ENCODE measurements at regions not wholly inside any gene's neighbourhood (a gene's known extent, or its start where the extent isn't known, plus 50 kb on each side); places are given as distances from the start of the nearest gene placed in this dataset.

GRCh38 chr11:122024278-122024677 lies 91.7 kb downstream of the BLID start:
- no peak for DNase-seq
- no peaks in the 10 kb centered on the region for H3K27me3 ChIP-seq
- intact Hi-C loops (cut with DNase I): no loop called here
- H3K4me1 ChIP-seq: no peaks in the 10 kb centered on the region
- no peak overlapping the region for H3K4me3 ChIP-seq
- H3K9me3 ChIP-seq: no peaks in the 10 kb centered on the region
- no peak for TF ChIP-seq CTCF (IDR thresholded peaks at IDR 0.05)
- H3K9ac ChIP-seq (ENCODE audit: low read depth in 2 of 2, low read length in 2 of 2): no peak overlapping the region
- H3K27ac ChIP-seq: no peak overlapping the region
- no peaks in the 10 kb centered on the region for H3K36me3 ChIP-seq

GRCh38 chr11:122023614-122024250 lies 92.3 kb downstream of the BLID start:
- H3K27ac ChIP-seq: no peak overlapping the region
- DNase-seq: no peak
- no peaks in the 10 kb centered on the region for H3K27me3 ChIP-seq
- H3K9ac ChIP-seq (ENCODE audit: low read depth in 2 of 2, low read length in 2 of 2): no peak overlapping the region
- no peaks in the 10 kb centered on the region for H3K9me3 ChIP-seq
- no peaks in the 10 kb centered on the region for H3K36me3 ChIP-seq
- H3K4me3 ChIP-seq: no peak overlapping the region
- H3K4me1 ChIP-seq: no peaks in the 10 kb centered on the region
- no peak for TF ChIP-seq CTCF (IDR thresholded peaks at IDR 0.05)
- intact Hi-C loops (cut with DNase I): no loop called here

DNA sequence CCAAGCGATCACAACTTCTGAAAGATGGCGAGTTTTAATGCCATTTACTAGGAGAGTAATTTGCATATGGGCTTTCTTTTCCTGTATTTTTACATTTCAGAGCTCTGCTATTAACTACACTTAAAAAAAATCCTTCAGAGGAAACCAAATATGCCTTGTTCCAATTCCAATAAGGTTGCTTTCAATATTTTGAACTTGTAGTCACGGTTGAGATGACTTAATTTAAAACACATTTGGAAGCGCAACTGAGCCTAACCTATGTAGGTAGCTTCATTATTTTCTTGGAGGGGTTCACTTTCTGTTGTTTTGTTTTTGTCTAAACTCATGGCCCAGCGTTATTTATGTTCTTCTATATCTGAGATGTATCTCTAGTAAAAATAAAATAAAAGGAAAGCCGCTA lies 93.4 kb downstream of the BLID start:
- intact Hi-C loops (cut with DNase I): no loop called here

DNA sequence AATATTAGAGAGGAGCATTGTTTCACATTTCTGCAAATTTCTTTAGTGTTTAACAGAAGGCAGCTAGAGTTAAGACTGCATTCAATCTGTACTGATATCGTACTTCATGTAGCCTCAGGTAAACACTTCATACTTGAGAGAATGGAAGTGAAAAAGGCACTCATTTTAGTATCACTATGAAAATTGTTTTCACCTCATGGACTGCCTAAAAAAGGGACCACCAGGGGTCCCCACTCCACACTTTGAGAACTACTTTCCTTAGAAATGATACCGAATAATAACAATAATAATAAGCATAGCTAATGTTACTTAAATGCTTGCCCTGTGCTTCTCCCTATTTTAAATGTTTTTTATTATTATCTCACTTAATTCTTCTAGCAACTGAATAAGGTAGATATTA lies 95.1 kb downstream of the BLID start:
- TF ChIP-seq CTCF (IDR thresholded peaks at IDR 0.05): no peak
- H3K4me3 ChIP-seq: no peak overlapping the region
- no peak overlapping the region for H3K27ac ChIP-seq
- no peaks in the 10 kb centered on the region for H3K36me3 ChIP-seq
- intact Hi-C loops (cut with DNase I): no loop called here
- no peaks in the 10 kb centered on the region for H3K9me3 ChIP-seq
- H3K27me3 ChIP-seq: no peaks in the 10 kb centered on the region
- H3K4me1 ChIP-seq: no peaks in the 10 kb centered on the region
- no peak for DNase-seq
- no peak overlapping the region for H3K9ac ChIP-seq (ENCODE audit: low read depth in 2 of 2, low read length in 2 of 2)

More for the DNA sequence above, 93.4 kb downstream of the BLID start:
- H3K9me3 ChIP-seq: no peaks in the 10 kb centered on the region
- no peak for TF ChIP-seq CTCF (IDR thresholded peaks at IDR 0.05)
- H3K27me3 ChIP-seq: no peaks in the 10 kb centered on the region
- H3K4me1 ChIP-seq: no peaks in the 10 kb centered on the region
- H3K27ac ChIP-seq: no peak overlapping the region
- DNase-seq: no peak
- H3K9ac ChIP-seq (ENCODE audit: low read depth in 2 of 2, low read length in 2 of 2): no peak overlapping the region
- H3K4me3 ChIP-seq: no peak overlapping the region
- H3K36me3 ChIP-seq: no peaks in the 10 kb centered on the region

GRCh38 chr11:122019908-122020694 lies 95.9 kb downstream of the BLID start:
- intact Hi-C loops (cut with DNase I): no loop called here
- Histone ChIP-seq H3K4me3 (no peak overlapping the region), H3K4me1 (no peaks in the 10 kb centered on the region), H3K27ac (no peak overlapping the region), H3K9me3 (no peaks in the 10 kb centered on the region), H3K36me3 (no peaks in the 10 kb centered on the region), H3K27me3 (no peaks in the 10 kb centered on the region), H3K9ac (ENCODE audit: low read depth in 2 of 2, low read length in 2 of 2) (no peak overlapping the region)
- no peak for DNase-seq
- TF ChIP-seq CTCF (IDR thresholded peaks at IDR 0.05): no peak

All from colonic mucosa (tissue), 4 donors.